ENCODE measurements at regions not wholly inside any gene's neighbourhood (a gene's known extent, or its start where the extent isn't known, plus 50 kb on each side); places are given as distances from the start of the nearest gene placed in this dataset.

DNA sequence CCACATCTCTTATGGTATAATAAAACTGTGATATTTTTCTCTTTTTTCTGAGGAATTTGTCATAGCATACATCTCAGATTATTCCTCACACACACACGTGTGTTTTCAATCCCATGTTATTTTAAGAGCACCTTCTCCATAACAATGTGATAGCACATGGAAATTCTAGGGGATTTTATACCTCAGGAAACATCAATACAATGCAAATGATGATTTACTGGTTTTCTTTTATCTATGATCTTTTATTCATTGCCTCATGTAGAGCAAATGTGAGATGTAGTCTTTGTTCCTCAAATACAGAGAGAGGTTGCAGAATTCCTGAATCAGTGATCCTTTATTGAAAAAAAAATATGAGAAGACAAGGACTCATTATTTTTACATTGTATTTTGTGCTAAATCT is 128.3 kb upstream of the ROBO1 start:
- DNase-seq, result no peak

DNA sequence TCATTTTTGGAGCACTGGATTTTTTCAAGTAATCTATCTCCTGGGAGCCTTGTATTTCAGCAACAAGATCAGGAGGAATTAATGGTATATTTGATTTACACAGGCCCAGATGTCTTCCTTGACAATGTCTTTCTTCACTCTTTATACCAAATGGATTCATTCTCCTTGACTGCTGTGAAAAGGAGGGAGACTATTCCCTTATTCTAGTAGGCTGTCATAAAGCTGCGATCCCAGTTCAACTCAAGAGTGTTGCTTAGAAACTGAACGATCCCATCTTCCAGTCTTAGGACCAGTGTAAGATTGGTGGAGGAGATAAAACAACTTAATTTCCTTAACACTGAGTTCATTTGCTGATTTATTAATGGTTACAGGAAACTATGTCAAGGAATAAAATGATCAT is 119.4 kb upstream of the ROBO1 start:
- no peak for DNase-seq

DNA sequence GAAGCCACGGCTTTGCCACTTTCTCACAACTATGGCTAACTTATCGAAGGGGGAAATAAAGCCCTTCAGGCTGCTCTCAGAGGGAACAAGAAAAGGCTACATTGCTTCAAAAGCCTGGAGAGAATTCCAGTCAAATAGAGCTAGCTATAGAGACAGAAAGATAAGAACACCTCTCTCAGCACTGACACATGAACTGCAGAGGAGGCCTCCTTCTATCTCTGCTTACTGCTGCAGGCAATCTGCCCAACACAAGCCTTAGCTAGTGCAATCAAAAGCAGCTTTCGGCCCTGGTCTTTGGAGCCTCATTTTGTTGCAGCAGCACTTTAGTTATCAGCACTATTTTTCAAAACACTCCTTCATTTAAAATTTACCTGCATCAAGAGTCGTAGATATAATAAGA is 118.4 kb upstream of the ROBO1 start:
- DNase-seq, result no peak

DNA sequence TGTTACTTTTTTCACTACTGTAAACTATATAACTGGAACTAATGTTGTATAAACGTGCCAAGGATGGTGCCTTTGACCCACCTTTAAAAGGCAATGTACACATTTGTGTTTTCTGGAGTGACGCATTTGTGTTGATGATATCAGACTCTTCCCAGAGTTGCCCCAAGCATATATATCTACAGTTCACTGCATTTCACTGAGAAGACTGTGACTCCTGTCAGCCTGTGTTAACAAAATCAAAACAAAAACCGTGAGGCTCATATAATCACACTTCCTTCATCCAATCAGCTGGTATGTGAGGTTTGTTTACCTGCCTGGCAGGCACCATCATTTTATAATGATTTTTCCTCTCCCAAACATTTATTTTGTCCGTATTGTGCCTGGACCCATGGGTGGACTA is 117.6 kb upstream of the ROBO1 start:
- no peak for DNase-seq

DNA sequence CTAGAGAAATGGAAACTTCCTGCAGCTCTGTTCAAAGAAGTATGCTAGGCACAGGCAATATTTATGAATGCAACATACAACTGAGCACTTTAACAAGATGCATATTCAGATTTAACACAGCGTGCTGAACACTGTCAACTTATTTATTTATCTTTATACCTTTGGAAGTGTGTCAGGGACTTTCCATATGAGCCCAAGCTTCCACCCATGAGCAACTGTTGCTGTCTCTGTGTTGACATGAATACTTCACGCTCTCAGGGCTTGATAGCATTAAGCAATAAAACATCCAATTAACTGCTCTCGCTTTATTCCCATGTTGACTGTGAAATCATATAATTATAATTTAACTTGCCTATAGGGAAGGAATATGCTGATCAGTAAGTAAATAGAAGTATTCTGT is 116.6 kb upstream of the ROBO1 start:
- no peak for DNase-seq

DNA sequence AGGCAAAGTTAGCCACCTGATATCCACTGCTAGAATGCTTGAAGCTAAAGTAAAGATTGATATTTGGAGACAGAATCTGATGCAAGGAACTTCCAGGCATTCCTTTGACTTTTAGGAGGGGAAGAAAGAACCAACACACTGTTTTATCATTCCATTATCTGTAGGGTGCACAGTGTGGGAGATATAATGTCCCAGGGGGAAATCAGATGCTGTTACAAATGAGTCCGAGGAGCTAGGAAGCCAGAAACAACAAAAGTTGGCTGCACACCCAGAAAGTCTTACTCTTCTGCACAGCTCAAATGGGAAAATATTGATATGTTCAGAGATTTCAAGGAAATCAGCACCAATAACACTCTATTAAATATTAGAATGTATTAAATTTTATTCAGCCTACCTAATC is 113.6 kb upstream of the ROBO1 start:
- DNase-seq, result no peak

DNA sequence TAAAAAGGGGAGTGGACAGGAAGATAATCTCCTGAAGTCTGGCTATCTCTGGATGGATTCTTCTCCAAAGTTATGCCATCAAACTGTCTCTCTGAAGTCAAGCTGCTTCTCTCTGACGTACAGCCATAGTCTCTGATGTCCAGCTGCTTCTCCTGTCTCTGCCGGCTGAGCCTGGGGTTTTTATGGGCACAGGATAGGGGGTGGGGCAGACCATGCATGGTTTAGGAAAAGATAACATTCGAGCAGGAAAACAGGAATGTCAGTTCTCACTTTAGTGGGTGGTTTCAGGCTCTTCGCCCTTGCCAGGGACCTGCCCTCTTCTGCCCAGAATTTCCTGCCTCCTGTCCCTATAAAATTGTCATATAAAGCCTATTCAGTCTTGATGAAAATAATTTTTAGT is 110.9 kb upstream of the ROBO1 start:
- DNase-seq, result no peak

DNA sequence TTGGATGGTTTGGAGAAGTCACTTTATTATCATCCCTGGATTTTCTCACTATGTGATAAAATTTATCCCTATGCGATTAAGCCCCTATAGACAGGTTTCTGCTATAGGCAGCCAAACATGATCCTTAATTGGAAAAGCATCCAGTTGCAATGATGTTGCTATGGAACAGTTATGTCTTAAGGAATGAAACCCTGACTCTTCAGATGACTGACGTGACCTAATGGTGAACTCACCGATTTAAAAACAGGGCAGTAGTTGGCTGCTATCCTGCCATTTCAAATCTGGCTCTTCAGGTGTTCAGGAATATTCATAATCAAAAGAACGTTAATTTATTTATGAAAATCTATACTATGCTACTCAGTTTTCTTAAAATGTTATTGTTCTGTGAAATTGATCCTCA is 106.8 kb upstream of the ROBO1 start:
- DNase-seq, result no peak

DNA sequence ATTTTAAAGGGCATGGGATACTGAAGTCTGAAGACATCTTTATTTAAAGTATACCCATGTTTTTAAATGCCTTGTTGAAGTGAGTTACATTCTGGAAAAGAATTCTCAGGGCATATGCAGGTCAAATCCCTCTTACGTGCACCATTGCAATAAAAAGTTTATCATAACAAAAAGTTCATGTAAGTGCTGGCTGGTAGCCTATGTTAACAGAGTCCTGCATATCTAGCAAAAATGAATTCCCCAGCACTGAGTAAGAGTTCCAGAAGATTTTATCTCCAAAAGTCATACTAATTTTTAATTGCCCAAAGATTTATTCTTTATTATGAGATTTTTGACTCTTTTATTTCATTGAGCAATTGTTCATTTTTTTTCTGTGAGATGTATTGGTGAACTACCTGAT is 104.7 kb upstream of the ROBO1 start:
- DNase-seq, result no peak

DNA sequence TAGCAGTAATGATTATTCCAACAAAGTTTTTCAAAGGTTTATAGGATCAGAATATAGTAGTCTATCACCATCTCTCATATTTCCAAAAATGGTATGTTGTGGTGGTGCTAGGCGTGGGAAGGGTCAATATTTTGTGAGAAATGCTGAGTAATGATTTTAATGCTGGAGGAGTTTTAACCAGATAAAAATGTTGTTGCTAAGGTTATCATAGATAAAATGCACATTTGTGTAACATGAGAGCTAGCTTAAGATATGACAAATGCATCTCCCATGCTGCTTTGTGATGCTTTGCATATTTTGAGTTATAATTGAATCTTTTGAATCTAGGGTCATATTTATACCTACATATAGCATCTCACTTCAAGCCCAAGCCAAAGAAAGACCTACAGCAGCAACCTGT is 103.9 kb upstream of the ROBO1 start:
- no peak for DNase-seq

DNA sequence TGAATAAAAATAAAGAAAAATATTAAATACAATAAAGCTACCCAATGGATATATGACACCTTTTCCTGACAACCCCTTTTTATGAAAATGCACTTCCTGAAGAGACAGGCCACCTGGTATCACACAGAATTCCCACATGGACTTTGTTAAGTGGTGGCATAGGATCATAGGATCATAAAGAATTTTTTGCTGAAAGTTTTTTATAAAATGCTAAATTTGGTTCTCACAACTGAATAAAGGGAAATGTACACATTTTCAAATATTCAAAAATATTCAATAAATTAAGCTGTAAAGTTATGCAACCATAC is 102.5 kb upstream of the ROBO1 start:
- DNase-seq, result no peak

DNA sequence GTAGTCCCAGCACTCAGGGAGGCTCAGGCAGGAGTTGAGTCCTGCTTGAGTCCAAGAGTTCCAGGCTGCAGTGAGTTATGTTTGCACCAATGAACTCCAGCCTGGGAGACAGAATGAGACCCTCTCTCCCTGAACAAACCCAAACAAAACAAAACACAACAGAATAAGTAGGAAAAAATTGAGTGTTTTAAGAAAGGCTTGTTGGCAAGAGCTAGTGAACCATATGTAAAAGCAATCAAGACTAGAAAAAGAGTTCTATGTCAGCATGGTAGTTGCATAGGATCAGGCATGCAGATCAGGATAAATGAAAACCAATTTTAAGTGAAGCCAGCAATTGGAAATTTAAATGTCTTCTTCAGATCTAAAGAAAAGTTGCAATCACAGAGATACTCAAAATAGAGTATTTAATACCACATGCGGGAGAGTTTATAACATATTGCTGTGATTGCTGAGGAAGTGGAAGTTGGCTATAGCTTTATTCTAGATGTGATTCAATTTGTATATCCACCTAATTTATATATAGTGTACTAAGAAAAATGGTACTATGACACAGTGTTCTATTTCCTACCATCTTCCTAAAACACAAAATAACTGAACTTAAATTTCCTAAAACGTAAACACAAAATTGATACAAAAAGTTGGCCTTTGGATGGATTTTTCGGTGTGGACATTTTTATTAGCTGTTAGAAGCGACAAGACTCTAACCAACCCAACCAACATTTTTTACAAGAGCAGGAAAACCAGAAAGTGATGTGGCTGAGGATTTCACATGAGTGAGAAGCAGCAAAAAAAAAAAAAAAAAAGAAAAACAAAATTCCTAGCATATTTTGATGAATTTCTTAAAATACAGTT is 101.9 kb upstream of the ROBO1 start:
- no peak for DNase-seq

DNA sequence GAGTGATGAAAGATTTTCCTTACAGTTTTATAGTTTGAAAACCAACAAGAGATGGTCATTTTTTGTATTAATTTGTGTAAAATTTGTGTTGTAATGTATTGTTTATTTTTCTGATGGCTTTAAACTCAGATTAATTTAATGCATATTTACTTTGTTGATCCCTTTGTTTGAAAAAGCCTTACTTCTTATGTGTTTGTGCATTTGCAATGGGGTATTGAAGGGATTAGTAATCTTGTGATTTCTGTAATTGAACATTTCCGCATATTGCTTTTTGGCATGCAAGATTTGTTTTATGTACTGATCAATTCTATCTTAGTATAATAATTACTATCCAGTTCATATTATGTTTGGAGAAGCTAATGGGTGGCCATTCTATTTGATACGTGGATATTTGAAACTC is 98.4 kb upstream of the ROBO1 start:
- no peak for DNase-seq

DNA sequence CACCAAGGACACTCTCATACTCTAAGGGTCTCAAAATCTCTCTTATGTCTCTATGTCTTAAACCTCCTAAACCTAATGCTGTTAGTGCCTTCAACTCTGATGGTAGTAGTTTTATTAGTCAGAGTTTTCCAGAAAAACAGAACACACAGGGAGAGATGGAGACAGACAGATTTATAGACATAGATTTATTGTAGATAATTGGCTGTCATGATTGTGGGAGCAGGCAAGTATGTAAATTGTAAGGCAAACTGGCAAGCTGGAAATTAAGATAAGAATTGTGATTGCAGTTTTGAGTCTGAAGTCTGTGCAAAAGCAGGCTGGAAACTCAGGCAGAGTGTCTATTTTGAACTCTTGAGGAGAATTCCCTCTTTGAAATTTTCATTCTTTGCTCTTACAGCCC is 96.3 kb upstream of the ROBO1 start:
- DNase-seq, result no peak

DNA sequence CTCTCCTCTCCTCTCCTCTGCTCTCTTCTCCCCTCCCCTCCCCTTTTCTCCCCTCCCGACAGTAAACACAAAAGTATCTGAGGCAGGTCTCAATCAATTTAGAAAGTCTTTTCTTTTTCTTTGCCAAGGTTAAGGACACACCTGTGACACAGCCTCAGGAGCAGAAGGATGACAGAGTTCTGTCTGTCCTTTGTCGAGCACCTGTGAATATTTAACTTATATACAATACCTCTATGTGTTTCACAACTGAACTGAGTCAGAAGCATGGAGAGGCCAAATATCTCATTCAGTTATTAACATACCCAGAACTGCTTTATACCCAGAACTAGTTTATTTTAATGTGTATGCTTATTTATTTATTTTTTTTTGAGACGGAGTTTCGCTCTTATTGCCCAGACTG is 81.1 kb upstream of the ROBO1 start:
- no peak for DNase-seq

DNA sequence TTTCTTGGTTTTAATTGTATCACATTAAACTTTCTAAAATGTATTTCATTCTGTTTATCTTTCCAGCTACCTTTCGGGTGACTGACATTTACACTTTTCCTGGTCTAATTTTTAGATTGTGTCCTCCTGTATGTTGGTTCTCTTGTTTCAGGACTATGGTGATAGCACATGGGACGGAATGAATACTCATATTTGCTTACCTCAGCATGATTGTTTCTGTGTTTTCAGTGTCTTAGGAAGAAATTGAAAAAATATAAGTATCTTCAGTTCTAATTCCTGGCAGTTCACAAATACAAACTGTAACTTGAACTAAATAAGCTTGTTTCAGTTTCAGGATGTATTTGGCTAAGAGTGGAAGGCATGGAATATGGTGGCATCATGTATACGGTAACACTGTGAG is 80.1 kb upstream of the ROBO1 start:
- DNase-seq, result no peak

DNA sequence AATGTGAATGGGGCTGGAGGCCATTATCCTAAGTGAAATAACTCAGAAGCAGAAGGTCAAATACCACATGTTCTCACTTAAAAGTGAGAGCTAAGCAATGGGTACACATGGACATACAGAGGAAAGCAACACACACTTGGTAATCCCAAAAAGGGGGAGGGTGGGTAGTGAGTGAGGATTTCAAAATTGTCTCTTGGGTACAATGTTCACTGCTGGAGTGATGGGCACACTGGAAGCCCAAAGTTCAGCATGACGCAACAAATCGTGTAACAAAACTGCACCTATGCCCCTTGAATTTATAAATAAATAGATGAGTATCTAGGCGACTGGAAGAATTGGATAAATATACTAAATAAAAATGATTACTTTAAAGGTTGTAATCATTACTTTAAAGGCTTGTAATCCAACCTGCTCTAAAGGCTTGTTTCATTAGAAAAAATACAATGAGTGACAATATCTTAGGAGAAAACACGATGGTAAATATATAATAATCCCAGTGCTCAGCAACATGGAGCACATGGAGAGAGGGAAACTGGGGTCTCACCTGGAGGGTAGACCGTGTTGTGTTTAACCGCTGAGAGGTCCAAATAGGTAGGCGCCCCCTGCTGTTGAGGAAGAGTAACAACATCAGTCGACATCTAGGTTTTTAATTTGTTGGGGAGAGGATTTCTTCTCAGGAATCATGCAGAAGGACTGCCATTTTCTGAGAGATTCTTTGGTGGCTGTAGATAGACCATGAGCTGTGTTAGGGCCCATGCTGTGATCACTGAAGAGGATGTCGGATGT is 78.5 kb upstream of the ROBO1 start:
- no peak for DNase-seq

DNA sequence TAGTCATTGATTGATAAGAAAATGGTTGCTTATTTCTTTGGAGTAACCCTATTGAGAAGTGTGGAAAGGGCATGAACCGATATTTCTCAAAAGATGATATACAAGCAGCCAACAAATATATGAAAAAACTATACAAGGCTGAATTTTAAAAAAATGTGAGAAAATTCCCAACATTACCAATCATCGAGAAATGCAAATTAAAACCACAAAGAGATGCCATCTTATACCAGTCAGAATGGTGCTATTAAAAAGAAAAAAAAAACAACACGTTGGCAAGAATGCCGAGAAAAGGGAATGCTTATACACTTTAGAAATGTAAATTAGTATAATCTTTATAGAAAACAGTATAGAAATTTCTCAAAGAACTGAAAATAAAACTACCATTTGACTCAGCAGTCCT is 77.7 kb upstream of the ROBO1 start:
- DNase-seq, result no peak

DNA sequence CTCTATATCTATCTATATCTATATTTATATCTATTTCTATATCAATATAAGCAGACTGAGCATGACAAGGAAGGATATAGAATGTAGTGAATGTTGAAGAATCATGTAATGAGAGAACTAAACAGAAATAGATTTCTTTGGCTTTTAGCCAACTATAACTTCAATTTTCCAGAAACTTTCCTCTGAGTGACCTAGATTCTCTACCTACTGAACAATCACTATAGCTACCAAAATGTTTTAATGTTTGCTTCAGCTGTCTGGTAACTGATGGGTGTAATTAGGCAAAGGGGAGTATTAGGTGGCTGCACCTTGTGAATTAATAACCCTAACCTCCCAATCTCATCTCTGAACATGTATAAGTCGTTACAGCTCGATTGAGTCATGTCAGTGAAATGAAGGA is 76.4 kb upstream of the ROBO1 start:
- no peak for DNase-seq

DNA sequence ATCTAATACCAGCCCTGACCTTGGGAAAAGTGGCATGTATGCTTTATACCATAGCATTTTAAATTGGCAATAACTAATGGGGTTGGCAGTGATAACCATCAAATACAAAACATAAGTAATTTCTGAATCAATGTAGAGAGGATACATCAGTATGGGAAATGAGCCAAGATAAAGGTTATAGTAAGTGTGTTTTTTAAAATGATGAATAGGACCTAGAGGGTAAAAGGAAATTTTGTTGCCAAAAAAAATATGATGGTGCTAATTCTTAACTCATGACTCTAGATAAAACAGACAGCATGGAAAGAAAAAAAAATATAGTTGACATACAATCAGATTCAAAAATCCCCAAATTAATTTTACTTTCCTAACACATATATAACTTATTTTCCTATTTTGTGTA is 75.4 kb upstream of the ROBO1 start:
- no peak for DNase-seq

DNA sequence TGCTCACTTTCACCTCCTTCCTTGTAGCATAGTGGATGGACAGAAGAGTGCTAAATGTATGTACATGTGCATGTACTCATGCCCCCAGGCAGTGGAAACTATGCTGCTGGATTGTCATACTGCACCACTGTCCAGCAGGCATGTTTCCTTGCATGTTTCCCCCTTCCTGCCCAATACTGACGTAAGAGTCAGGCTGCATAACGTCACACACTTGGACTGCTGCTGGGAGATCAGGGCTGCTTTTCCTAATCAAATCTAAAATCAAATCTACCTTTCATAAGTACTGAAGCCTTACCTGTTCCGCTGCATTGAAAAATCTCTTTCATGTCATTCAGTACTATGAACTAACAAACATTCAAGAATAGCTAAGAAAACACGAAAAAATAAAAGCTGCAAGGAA is 67.9 kb upstream of the ROBO1 start:
- DNase-seq, result no peak

DNA sequence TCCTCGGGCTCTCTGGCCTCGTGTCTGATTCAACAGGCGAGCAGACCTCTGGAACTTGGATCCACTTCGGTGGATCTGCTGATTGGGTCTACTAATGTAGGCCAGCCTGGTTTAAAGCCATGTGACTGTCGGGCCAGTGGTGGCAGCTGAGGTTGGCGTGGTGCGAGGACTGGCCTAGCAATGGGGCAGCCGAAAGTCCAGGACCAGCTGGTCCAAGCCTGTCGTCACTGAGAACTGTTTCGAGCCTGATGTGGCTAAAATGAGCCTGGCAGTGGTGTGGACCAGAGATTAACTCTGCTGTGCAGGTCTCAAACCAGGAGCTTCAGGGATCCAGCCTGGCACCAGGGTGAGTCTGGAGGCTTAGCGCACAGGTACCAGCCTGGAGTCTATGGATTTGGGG is 56.4 kb upstream of the ROBO1 start:
- no peak for DNase-seq

DNA sequence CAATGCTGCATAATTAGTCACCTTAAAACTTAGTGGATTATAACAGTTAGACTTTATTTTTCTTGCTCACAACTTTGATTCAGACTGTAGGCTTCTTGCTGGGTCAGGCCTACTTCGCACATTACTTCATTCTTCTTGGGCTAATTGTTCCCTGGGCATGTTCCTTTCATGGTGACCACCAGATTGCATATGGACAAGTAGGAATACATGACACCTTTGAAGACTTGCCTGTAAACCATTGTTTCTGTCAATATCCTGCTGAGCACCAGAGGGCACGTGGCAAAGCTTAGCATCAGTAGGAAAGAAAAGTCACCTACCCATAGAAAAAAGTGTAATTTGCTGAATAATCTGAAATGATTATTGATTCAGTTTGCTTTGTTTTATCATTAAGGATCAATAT is 54.3 kb upstream of the ROBO1 start:
- no peak for DNase-seq
